ENCODE measurements at regions not wholly inside any gene's neighbourhood (a gene's known extent, or its start where the extent isn't known, plus 50 kb on each side); places are given as distances from the start of the nearest gene placed in this dataset.

GRCh38 chr3:34017757-34018156 lies 219.3 kb downstream of the PDCD6IP start:
- H3K9me3 ChIP-seq (ENCODE audit: control insufficient read depth, low read depth, low read length): no peaks in the 10 kb centered on the region
- H3K9ac ChIP-seq (ENCODE audit: control insufficient read depth, extremely low read depth, insufficient read depth, low read length): no peak overlapping the region
- FAIRE-seq (no peak), DNase-seq (ENCODE audit: low read depth, low spot score) (no peak)
- no peak overlapping the region for H3K27ac ChIP-seq (ENCODE audit: control insufficient read depth, insufficient read depth, low read length)
- dilution Hi-C loops (cut with MboI; ENCODE audit: extremely low pct_ligation_motif_present, low sequenced_read_pairs): no loop called here
- H3K4me1 ChIP-seq (ENCODE audit: control insufficient read depth, extremely low read depth, insufficient read depth, low read length): peaks cover 9% of the 10 kb centered on the region
- H4K20me1 ChIP-seq (ENCODE audit: control insufficient read depth, extremely low read depth, insufficient read depth, low read length): no peaks in the 10 kb centered on the region
- no peak overlapping the region for H2AFZ ChIP-seq (ENCODE audit: control insufficient read depth, low read length)
- H3K27me3 ChIP-seq (ENCODE audit: control insufficient read depth, extremely low read depth, insufficient read depth, low read length): peaks cover 9% of the 10 kb centered on the region
- H3K9me1 ChIP-seq (ENCODE audit: control insufficient read depth, extremely low read depth, insufficient read depth, low read length): no peaks in the 10 kb centered on the region
- no peak overlapping the region for H3K4me3 ChIP-seq (ENCODE audit: control insufficient read depth in 2 of 3, extremely low read depth in 1 of 3, insufficient read depth in 2 of 3, low read depth in 1 of 3, low read length in 3 of 3)
- no peak overlapping the region for H3K4me2 ChIP-seq (ENCODE audit: control insufficient read depth, extremely low read depth, insufficient read depth, low read depth, low read length)
- TF ChIP-seq, protein P1, sequence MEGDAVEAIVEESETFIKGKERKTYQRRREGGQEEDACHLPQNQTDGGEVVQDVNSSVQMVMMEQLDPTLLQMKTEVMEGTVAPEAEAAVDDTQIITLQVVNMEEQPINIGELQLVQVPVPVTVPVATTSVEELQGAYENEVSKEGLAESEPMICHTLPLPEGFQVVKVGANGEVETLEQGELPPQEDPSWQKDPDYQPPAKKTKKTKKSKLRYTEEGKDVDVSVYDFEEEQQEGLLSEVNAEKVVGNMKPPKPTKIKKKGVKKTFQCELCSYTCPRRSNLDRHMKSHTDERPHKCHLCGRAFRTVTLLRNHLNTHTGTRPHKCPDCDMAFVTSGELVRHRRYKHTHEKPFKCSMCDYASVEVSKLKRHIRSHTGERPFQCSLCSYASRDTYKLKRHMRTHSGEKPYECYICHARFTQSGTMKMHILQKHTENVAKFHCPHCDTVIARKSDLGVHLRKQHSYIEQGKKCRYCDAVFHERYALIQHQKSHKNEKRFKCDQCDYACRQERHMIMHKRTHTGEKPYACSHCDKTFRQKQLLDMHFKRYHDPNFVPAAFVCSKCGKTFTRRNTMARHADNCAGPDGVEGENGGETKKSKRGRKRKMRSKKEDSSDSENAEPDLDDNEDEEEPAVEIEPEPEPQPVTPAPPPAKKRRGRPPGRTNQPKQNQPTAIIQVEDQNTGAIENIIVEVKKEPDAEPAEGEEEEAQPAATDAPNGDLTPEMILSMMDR (optimal IDR thresholded peaks at IDR 0.05 in 1 of 3, IDR thresholded peaks at IDR 0.05 in 1 of 3, conservative IDR thresholded peaks at IDR 0.05 in 1 of 3; ENCODE audit: extremely low read depth in 1 of 3, insufficient read depth in 2 of 3, low read length in 3 of 3): no peak
- no peak for TF ChIP-seq EZH2 (IDR thresholded peaks at IDR 0.05; ENCODE audit: low read length)
- no peaks in the 10 kb centered on the region for H3K79me2 ChIP-seq (ENCODE audit: control insufficient read depth, insufficient read depth, low read length)
- no peaks in the 10 kb centered on the region for H3K36me3 ChIP-seq (ENCODE audit: control insufficient read depth in 2 of 2, extremely low read depth in 1 of 2, insufficient read depth in 2 of 2, low read length in 2 of 2)

GRCh38 chr3:34019158-34019557 lies 220.7 kb downstream of the PDCD6IP start:
- H3K27me3 ChIP-seq (ENCODE audit: control insufficient read depth, extremely low read depth, insufficient read depth, low read length): peaks cover 9% of the 10 kb centered on the region
- no peak for DNase-seq (ENCODE audit: low read depth, low spot score)

More at GRCh38 chr3:34019158-34019557, 220.7 kb downstream of the PDCD6IP start:
- H3K27ac ChIP-seq (ENCODE audit: control insufficient read depth, insufficient read depth, low read length): no peak overlapping the region
- no peaks in the 10 kb centered on the region for H4K20me1 ChIP-seq (ENCODE audit: control insufficient read depth, extremely low read depth, insufficient read depth, low read length)
- no peak for TF ChIP-seq EZH2 (IDR thresholded peaks at IDR 0.05; ENCODE audit: low read length)
- TF ChIP-seq, protein P1 (optimal IDR thresholded peaks at IDR 0.05 in 1 of 3, IDR thresholded peaks at IDR 0.05 in 1 of 3, conservative IDR thresholded peaks at IDR 0.05 in 1 of 3; ENCODE audit: extremely low read depth in 1 of 3, insufficient read depth in 2 of 3, low read length in 3 of 3): no peak
- no peaks in the 10 kb centered on the region for H3K9me1 ChIP-seq (ENCODE audit: control insufficient read depth, extremely low read depth, insufficient read depth, low read length)
- no peaks in the 10 kb centered on the region for H3K79me2 ChIP-seq (ENCODE audit: control insufficient read depth, insufficient read depth, low read length)
- no peak for FAIRE-seq
- H3K36me3 ChIP-seq (ENCODE audit: control insufficient read depth in 2 of 2, extremely low read depth in 1 of 2, insufficient read depth in 2 of 2, low read length in 2 of 2): no peaks in the 10 kb centered on the region
- peaks cover 9% of the 10 kb centered on the region for H3K4me1 ChIP-seq (ENCODE audit: control insufficient read depth, extremely low read depth, insufficient read depth, low read length)
- dilution Hi-C loops (cut with MboI; ENCODE audit: extremely low pct_ligation_motif_present, low sequenced_read_pairs): no loop called here
- no peak overlapping the region for H3K4me3 ChIP-seq (ENCODE audit: control insufficient read depth in 2 of 3, extremely low read depth in 1 of 3, insufficient read depth in 2 of 3, low read depth in 1 of 3, low read length in 3 of 3)
- no peaks in the 10 kb centered on the region for H3K9me3 ChIP-seq (ENCODE audit: control insufficient read depth, low read depth, low read length)
- H3K4me2 ChIP-seq (ENCODE audit: control insufficient read depth, extremely low read depth, insufficient read depth, low read depth, low read length): no peak overlapping the region
- no peak overlapping the region for H2AFZ ChIP-seq (ENCODE audit: control insufficient read depth, low read length)
- H3K9ac ChIP-seq (ENCODE audit: control insufficient read depth, extremely low read depth, insufficient read depth, low read length): no peak overlapping the region

All from keratinocyte (primary cell).